NCI-H2029 treated with DMSO at 0.1 percent for 48 hours (cell line): ENCODE measurements at regions not wholly inside any gene's neighbourhood (a gene's known extent, or its start where the extent isn't known, plus 50 kb on each side); places are given as distances from the start of the nearest gene placed in this dataset.

Experiments used
- DNase-seq: peaks from one replicate; lab custom pipeline; 2025; lab: John Stamatoyannopoulos, UW

DNA sequence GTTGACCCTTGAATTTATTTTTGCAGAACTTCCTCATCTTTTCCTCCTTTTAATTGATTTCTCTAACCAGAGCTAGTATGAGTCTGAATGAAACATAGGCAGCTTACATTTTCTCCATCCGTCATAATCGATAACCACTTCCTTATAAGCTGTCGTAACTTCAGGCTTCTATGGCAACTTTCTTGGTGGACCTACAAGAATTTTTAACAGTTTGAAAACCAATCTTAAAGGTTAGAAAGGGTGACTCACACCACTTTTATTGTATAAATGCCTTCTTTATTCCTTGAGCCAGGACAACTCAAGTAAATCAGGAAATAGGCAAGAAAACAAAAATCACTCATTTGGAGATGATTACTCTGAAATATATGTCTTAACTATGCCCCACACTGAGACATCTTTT, 105.7 kb upstream of the KL start:
- no peak for DNase-seq

DNA sequence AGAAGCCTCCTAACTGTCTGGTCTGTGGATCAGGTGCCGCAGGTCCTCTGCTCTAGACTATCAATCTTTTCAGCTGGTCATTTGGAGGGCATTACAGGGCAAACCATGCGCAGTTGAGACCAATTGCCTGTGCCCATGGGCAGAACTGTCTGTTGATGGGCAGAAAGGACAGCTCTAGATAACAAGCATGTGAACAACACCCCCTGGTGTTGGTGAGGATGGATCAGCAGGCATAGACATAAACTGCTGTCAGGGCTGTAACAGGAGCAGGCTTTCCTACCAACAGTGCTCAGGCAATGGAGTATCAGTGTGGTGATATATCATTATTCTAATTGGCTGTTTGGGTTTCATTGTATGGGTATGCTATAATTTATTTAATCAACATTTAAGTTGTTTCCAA, 104.7 kb upstream of the KL start:
- peak; percentile 0 for DNase-seq

DNA sequence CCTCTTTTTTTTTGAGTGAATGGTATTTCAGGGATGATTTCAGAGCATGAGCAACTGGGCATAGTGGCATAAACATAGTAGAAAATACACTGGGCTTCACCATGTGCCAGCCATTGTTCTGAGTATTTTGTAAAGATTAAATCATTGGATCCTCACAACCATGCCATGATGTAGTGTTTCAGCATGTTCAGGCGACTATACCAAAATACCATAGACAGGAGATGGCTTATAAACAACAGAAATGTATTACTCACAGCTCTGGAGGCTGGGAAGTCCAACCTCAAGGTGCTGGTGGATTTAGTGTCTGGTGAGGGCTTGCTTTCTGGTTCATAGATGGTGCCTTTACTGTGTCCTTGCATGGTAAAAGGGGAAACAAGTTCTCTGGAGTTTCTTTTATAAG, 101.5 kb upstream of the KL start:
- no peak for DNase-seq

DNA sequence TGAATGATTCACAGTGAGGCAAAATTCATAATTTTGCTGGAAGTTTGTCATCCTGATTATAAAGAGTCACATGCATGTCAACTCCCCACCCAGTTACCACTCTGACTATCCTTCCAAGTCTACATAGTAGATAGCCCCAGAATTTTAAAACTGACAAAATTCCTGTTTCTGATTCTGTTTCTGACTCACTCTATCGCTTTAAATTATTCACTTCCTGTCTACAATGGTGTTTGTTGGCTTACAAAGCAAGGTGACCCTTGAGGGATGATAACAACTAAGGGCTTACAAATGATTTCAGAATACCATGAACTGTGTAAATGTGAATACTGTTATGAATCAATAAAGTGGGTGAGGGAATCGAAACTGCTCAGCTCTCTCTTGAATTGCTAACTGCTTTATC, 98.7 kb upstream of the KL start:
- DNase-seq, result no peak

DNA sequence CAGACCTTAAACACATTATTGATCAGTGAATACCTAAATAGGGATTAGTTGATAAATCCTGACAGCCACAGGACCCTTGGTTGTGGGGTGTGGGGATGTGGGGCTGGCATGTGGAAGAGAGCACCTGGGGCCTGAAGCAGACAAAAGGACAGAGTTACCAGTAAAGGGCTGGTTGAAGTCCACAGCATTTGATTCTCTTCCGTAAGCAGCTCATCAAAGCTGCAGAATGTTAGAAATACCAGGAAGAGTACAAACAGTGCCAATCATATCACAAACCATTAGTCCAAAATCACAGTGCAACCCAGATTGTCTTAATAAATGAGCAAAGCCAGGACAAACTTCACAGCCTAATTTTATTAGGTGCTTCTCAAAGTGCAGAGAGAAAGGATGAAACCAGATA, 92.5 kb upstream of the KL start:
- no peak for DNase-seq

DNA sequence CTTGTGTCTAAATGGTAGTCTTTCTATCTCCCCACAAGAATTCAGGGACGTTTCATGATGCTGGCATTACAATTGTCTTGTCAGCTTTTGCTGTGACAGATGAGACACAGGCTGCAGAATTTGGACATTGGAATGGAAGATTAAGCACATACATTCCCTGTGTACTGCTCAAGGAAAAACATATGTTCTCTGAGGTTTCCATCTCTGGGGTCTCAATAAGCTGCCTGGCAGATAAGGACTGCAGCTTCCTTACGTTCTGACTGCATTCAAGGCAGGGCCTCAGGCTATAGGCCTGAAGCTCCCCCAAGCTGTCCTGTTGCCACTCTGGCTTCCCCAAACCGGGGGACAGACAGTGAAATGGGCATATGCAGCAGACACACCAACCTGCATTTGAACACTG, 91.3 kb upstream of the KL start:
- no peak for DNase-seq

DNA sequence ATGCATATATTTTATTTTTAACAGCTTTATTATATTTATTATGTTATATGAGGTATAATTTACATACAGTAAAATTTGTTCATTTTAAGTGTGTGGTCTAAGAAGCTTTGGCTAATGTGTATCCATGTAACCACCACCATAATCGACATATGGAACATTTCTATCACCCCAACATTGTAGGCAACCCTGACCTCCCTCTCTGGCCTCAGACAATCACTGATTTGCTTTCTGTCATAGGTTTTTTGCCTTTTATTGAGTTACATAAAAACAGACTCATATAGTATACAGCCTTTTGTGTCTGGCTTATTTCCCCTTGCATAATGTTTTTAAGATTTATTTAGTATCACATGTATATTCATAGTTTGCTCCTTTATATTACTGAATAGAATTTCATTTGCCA, 90.7 kb upstream of the KL start:
- DNase-seq, result no peak

DNA sequence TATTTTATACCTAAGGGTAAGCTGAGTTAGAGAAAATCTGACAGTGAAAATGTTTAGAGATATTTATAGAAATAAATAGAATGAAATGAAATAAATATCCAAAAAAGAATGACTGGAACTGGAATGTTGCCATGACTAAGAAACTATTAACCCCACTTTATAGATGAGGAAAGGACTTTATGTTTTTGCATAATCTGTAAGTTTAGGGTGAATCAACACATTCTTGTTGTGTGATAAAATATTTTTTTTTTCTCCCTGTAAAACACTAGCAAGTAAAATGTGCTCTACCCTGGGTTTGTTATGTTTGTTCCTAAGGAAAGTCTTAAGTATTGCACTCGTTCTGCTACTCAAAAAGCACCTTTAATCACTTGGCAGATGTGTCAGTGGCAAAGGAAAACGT, 83.8 kb upstream of the KL start:
- no peak for DNase-seq

DNA sequence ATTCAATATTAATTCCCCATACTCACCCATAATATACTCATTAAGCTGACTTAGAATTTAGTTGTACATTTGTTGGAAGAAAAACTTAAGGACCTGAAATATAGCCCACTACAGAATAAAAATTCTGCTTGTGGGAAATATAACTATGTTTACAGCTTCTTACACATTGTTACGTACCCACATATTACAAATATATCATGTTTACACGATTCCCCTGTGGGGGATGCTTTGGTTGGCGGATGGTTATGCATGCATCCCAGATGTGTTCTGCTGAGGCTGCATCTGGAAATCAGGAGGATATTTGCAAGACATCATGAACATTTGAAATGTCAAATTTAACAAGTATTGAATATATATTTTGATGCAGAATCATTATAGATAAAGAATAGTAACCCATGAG, 79.5 kb upstream of the KL start:
- DNase-seq, result no peak

DNA sequence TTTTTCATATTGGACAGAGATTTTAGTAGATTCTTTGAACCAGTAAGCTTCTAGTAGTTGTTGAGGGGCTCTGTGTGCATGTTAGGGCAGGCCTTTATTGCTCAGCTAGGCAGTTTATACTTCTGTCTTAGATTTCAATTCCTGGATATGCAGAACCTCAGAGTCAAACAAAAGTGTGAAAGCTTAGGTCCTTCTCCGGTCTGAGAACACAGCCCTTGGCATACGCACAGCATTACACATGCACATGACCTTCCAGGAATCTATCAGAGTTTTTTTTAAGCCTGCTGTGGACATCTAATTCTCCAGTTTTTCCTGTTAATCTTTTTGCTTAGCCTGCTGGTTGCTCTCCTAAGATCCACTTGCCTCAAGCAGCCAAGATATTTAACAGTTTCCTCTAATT, 77.9 kb upstream of the KL start:
- DNase-seq, result no peak

DNA sequence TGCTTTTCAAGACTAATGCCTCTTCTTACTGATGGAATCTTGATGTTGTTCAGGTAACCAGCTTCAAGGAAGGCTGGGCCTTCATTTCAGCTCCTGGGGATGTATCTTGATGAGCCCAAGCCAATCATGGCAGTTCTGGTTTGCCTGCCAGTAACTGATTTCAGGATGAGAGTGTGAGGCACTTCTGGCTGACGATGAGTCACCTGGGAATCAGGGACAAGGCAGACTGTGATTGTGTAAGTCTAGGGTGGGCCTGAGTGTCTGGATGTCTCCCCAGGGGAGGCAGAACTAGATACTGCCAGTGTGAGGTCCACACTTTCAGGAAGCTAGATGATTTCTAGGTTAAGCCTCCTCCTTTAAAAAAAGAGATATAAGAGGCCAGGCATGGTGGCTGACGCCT, 77.3 kb upstream of the KL start:
- DNase-seq, result no peak

DNA sequence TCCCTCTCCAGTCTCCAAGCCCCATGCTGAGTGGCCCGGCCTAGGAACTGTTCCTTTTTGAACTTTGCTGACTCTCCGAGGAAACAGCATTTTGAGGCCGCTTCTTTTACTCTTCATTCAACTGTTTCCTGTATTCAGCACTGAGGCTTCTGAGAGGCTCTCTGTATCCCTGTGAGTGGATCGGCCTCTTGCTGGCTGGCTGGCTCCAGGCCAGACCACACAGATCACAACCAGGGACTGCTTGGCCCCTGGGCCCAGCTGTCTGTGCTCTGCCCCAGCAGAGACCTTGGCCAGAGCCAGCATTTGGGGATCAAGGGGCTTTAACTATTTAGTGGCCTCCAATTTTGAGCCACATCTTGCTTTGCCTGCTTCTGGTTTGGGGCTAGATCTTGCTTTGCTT, 75.6 kb upstream of the KL start:
- no peak for DNase-seq

DNA sequence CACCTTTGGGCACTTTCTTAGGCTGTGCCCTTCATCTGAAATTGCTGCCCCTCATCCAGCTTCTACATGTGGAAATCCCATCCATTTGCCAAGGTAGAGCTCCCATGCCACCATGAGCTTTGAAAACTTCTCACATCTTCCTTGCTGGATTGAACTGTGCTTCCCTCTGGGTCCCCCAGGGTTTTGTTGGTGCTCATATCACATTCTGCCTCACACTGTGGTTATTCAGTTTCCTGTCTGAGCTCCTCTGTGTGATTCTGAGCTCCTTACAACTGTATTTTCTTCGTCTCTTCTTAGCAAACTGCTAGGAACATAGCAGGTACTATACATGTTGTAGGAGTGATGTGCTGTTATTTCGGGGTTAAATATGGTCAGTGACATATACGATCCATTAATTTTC, 74.9 kb upstream of the KL start:
- DNase-seq, result no peak

DNA sequence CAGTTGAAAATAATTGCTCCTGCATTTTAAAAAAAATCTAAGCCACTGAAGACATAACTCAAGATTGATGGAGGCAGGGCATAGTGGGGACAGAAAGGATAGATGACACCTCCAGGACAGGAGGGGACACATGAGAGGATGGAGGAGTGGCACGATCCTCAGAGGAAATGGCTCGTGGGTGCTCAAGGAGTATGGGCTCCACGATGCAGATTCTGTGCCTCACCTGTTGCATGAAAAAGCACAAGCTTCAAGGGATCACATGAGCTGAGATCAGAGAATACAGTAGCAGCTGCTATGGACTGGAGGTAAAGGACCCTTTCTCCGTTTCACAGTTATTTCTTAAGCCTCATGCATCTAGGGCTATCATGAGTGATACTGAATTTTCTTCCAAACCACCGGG, 69.7 kb upstream of the KL start:
- DNase-seq, result no peak

DNA sequence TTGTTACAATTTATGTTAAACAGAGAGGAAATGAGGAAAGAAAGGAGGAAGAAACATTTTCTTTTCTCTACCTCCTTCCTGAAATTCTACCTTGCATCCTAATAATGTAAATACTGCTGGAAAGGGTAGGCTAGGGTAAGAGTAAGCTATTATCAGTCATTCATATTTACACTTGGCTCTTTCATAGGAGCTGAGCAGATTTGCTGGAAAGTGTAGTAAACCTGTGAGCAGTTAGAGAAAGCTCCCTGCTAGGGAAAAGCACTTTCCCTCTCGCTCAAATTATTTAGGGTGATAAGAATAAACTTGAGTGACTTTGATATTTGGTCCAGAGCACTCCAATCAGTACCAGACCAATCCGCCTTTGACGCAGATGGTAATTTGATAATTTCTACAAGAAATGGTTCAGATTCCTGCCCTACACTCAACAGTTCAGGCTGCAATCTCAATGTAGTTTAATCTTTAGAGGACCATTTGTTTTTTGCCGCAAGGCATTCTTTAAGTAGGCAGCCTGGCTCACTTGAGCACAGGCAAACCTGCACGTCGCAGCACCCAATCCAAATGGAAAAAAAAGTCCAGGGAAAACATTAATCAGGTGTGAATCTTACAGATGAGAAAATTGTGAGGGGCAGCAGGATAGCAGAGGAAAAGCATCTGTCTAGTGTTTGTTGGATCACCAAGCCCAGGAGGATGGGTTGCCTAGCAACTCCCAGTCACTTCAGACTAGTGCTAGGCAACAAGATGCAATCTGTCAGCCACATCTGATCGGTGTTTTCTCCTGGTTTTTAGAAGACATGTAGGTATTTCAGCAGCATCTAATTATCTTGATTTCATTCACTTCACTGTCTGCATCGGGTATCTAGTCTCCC, 68.6 kb upstream of the KL start:
- DNase-seq, result peak; percentile 19

DNA sequence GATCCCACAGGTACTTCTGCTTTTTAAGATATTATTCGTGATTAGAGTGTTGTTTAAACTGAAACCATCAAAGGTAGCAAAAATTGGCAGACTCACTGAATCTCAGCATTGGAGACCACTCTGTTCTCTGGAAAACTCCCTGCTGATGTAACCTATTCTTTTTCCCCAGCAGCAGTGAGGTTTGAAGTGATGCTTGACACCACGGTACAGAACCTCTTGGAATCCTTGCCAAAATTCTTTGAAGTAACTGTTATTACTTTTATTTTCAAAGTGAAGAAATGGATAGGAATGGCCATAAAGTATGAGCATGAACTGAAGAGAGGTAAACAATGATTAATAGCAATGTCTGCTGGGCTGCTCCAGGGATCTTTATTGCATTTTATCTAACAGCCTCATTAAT, 66.4 kb upstream of the KL start:
- DNase-seq, result no peak

DNA sequence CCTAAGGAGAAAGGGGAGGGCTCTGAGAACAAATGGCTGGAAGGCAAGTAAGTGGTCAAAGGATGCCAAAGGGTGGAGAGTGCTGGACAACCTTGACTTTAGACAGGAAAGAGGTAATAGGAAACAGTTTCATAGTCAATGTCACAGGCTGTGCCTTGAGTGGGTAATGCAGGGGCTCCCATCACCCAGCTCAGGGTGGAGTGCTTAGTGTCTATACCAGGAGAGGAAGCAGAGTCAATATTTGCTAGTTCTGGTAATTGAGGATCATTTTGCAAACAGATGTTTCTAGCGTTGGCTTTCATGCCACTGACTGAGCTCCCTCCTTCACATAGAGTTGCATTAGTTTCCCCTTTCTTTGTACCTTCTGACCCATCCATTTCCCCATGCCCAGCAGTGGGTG, 64.6 kb upstream of the KL start:
- peak; percentile 49 for DNase-seq

DNA sequence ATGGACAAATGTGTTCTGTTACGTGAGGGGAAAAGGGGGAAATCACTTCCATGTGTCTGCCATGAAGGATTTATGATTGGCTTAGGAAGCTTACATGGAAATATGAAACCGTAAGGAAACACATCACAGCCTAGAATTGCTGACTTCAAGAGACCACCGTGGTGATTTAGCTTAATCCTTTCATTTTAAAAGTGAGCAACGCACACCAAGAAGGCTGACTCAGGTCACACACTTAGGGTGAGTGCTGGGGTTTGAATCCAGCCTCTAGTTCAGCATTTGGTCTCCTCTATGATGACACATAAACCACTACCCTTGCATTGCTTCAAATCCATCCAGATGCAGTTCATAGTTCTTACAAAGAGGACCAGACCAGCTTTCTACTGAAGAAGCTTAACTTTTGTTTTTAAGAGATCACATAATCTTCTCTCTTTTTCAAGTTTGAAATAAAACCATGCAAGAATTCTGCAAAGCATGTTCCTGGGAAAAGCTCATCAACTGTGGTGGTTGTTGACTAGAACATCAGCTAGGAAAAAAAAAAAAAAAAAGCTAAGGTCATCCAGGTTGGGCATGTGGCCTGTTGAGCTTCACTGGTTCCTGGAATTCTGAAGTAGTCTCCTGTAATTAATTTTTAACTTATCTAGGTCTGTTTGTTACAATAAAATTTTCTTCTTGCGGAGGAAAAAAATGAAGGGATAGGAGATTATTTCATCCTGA, 60.2 kb upstream of the KL start:
- DNase-seq, result no peak

DNA sequence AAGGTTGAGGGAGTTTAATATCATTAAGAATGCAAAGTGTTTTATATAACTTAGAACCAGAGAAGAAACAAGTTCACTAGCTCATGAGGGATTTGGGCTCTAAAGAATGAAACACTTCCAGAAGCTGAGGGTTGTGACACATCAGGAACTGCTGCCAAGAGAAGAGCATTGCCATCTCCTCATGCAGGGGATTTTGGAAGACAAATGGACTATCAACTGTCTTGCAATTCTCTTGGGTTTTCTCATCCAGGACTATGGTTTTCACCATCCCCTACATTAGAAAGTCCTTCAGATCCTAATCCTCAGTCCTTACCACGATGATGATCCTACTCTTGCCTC, 59.7 kb upstream of the KL start:
- no peak for DNase-seq

DNA sequence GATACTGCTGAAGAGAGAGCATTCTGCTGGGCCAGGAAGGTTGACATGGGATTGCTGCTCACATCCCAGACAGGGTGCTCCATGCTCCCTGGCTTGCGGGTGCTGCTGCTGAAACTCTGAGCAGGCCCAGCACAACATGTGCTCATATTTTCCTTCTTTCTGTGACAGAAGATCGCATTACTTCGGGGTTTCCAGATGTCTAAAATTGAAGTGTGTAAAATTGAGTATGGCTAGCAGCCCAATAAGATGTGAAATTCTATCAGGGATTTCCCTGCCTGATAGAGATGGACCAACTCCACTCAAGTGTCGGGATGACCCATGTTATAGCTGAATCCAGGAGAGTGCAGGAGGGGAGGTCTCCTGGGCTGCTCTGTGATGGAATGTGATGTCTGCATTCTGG, 55.6 kb upstream of the KL start:
- DNase-seq, result no peak

DNA sequence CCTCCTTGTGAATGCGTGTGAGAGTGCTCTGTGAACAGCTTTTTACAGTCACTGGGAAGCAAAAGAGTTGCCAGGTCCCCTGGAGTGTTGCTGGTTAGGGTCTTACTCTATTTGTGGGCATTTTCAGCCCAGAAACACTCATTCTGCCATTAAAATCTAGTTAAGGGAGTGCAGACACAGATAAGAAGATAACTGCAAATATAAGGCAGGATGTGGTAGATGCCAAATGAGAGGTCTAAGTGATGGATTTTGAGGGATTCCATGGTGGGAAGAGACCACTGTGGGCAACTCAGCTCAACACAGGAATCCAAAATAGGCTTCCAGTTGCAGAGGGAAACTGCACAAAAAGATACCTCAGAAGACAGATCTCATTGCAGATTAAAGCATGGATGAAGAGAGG, 54.5 kb upstream of the KL start:
- no peak for DNase-seq

DNA sequence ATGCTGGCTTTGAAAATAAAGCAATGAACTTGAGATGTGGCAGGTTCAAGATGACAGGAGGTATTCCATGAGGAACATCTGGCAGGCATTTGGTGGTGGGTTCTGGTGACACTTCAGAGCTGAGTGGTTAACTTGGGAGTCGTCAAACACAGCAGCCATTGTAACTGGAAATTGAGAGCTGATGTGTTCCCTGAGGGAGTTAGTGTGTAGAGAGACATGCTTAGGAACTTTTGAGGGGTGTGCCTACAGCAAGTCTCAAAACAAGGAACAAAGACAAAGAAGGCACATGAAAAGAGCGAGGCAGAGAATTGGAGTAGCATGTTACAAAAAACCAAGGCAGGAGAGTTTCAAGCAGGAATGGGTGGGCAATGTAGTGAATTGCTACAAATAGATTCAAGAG, 53.9 kb upstream of the KL start:
- DNase-seq, result no peak

DNA sequence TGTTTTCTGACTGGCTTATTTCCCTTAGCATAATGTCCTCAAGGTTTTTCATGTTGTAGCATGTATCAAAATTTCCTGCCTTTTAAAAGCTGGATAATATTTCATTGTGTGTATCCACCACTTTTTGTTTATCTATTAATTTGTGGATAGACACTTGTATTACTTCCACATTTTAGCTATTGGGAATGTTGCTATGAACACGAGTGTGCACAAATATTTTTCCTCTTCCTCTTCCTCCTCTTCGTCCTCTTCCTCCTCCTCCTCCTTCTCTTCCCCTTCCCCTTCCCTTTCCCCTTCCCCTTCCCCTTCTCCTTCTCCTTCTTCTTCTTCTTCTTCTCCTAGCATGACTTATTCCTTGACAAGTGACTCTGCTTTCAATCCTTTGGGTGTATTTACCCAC, 51.2 kb upstream of the KL start:
- no peak for DNase-seq
